Epithelial cell of proximal tubule (primary cell): ENCODE measurements at regions not wholly inside any gene's neighbourhood (a gene's known extent, or its start where the extent isn't known, plus 50 kb on each side); places are given as distances from the start of the nearest gene placed in this dataset.

Source experiments
- DNase-seq: peaks from one replicate; pipeline ENCODE4 v3.0.0-alpha.2; 2011; ENCODE audit warnings: low read depth
- H3K4me3 ChIP-seq: 2 replicates; pipeline ENCODE4 v1.5.1; 2011; ENCODE audit warnings: low read depth, mild to moderate bottlenecking, low read length
- TF ChIP-seq, protein P1 (sequence below): conservative IDR thresholded peaks from 2 replicates; pipeline ENCODE4 v1.5.1; 2012; ENCODE audit warnings: low read depth, mild to moderate bottlenecking, low read length

DNA sequence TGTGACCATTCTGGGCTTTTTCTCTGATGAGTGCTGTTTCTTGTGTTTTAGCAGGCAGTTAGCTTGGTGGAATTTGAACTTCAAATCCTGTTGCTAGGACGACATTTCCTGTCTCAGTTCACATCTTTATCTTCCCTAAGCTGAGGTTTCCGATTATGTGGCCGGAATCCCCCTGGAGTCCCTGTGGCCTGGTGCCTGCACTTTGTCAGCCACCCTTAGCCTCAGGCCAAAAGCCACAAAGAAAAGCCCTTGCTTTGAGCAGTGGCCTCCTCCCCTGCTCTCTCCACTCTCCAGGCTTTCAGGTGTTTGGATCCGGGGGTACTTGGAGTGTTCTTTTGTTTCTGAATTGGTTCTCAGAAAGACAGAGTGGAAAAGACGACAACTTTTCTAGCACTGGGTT, 59.9 kb upstream of the PMEPA1 start:
- H3K4me3 ChIP-seq, result no peak overlapping the region
- no peak for DNase-seq
- TF ChIP-seq, protein P1, sequence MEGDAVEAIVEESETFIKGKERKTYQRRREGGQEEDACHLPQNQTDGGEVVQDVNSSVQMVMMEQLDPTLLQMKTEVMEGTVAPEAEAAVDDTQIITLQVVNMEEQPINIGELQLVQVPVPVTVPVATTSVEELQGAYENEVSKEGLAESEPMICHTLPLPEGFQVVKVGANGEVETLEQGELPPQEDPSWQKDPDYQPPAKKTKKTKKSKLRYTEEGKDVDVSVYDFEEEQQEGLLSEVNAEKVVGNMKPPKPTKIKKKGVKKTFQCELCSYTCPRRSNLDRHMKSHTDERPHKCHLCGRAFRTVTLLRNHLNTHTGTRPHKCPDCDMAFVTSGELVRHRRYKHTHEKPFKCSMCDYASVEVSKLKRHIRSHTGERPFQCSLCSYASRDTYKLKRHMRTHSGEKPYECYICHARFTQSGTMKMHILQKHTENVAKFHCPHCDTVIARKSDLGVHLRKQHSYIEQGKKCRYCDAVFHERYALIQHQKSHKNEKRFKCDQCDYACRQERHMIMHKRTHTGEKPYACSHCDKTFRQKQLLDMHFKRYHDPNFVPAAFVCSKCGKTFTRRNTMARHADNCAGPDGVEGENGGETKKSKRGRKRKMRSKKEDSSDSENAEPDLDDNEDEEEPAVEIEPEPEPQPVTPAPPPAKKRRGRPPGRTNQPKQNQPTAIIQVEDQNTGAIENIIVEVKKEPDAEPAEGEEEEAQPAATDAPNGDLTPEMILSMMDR, result no peak

DNA sequence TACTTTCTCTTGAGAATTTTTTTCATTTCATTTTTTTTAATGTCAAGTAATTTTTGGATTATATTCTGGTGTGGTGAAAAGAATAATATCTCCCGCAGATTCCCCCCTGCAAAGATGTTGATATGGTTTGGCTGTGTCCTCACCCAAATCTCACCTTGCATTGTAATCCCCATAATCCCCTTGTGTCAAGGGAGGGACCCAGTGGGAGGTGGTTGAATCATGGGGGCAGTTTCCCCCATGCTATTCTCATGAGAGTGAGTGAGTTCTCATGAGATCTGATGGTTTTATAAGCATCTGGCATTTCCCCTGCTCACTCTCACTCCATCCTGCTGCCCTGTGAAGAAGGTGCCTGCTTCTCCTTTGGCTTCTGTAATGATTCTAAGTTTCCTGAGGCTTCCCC, 58.7 kb upstream of the PMEPA1 start:
- DNase-seq, result no peak
- TF ChIP-seq, protein P1, result no peak
- H3K4me3 ChIP-seq, result no peak overlapping the region

DNA sequence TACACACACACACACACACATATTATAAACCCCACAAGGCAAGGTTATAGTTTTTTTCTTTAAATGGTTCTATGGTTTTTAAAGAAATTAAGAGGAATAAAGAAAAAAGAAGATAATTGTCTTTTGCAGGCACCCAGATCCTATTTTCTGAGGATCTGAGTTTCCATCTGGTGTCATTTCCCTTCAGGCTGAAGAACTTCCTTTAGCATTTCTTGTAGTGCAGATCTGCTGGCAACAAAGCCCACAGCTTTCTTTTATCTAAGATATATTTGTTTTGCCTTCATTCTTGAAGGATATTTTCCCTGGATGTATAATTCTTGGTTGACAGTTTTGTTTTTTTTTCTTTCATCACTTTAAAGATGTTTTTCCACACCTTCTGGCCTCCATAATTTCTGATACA, 57.6 kb upstream of the PMEPA1 start:
- DNase-seq, result no peak
- H3K4me3 ChIP-seq, result no peak overlapping the region
- TF ChIP-seq, protein P1, result no peak

DNA sequence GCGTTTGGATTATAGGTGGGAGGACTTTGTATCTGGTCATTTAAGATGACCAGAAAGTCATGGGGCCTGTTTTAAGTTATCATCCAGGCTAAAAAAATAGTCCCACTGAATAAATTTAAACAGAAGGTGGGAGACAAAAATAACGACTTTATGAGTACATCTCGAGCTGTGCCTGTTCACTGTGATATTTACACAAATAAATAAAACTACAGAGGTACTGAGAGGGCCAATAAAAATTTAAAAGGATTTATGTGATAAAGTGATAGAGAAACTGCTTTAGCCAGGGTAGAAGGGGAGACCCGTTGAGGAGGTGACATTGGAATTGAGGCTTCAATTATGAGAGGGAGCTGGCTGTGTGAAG, 53.4 kb upstream of the PMEPA1 start:
- TF ChIP-seq, protein P1, result no peak
- no peak for DNase-seq
- H3K4me3 ChIP-seq, result no peak overlapping the region

DNA sequence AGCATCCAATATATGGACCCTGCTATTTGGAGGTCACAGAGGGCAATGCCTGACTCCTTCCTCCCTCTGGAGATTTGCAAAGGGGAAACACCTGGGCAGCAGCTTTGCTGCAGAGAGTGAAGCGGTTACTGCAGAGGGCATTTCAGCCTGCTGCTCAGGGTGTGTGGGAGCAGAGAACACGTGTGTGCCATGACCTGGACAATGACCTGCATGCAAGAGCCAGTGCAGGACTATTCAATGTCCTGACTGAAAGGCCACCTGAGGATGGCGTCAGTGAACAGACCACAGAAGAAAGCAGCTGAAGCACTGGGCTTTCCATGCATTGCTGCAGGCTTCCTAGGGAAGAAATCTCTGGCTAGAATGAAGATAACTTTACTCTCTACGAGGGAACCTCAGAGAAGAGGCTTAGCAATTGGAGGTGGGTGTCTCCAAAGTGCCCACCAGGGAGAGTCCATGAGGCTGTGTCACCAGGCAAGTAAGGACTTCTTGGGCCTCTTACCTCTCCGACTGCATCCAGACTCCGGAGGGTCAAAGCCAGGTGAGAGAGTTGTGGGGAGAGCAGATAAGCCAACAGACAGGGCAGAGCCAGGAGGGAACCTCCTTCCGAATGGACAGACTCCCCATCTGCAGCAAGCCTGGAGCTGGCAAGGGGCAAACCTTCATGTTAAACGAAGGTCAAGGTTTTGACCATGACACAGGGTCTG, 52.9 kb upstream of the PMEPA1 start:
- DNase-seq, result no peak
- TF ChIP-seq, protein P1, result no peak
- H3K4me3 ChIP-seq, result no peak overlapping the region

DNA sequence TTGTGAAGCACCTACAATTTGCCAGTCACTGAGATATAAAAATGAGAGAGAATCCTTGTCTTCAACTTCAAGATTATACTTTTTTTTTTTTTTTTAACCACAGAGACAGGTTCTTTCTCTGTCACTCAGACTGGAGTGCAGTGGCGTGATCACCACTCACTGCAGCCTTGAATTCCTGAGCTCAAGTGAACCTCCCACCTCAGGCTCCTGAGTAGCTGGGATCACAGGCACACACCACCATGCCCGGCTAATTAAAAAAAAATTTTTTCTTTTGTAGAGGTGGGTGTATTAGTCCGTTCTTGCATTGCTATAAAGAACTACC, 51.6 kb upstream of the PMEPA1 start:
- TF ChIP-seq, protein P1, result no peak
- no peak for DNase-seq
- no peak overlapping the region for H3K4me3 ChIP-seq

DNA sequence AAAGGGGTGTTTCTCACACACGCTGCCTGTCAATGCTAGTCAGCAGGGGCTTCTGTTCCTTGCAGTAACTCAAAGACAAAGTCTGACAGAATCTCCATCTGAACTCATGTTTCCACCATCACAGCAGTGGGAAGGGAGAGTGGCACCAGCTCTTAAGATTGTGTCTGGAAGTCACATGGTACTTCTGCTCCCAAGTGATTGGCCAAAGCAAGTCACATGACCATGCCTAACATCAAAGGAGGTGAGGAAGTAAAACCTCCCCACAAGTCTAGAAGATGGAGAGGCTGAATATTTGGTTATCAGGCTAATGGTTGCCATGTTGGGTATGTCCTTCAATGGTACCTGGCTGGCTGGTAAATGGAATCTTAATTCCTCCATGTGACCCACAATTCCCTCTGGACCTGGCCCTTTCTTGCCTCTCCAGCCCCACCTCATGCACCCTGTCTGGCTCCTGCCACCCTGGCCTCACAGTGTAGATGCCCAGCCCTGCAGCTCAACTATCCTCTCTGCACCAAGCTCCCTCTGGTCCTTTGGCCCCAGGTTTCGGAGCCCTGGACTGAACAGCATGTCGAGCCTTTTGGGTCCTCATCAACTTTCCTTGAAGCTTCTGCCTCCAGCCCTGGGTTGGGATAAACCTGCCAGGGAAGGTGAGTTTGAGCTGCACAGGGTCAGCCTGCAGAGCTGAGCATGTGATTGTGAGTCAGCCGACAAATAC, 51.0 kb upstream of the PMEPA1 start:
- no peak for DNase-seq
- TF ChIP-seq, protein P1, result no peak
- H3K4me3 ChIP-seq, result no peak overlapping the region
